Suprapubic skin (tissue), 3 donors: ENCODE measurements at regions not wholly inside any gene's neighbourhood (a gene's known extent, or its start where the extent isn't known, plus 50 kb on each side); places are given as distances from the start of the nearest gene placed in this dataset.

Experiments used
- POLR2AphosphoS5 ChIP-seq, 3 donors: sonication (generic); formaldehyde crosslinking; IDR thresholded peaks; one replicate each; pipeline ENCODE4 v1.6.1; 2017; ENCODE audit warnings: antibody characterized with exemption in 3 of 3
- TF ChIP-seq, protein P1 (sequence below), 2 donors: fragments of 200-600 bp in 1 of 2; fragments of 450-650 bp in 1 of 2; sonication (generic) in 1 of 2; IDR thresholded peaks; one replicate each; pipeline ENCODE4 v1.5.1; 2016 to 2019; ENCODE audit warnings: antibody characterized with exemption in 2 of 2, mild to moderate bottlenecking in 1 of 2, moderate library complexity in 1 of 2

DNA sequence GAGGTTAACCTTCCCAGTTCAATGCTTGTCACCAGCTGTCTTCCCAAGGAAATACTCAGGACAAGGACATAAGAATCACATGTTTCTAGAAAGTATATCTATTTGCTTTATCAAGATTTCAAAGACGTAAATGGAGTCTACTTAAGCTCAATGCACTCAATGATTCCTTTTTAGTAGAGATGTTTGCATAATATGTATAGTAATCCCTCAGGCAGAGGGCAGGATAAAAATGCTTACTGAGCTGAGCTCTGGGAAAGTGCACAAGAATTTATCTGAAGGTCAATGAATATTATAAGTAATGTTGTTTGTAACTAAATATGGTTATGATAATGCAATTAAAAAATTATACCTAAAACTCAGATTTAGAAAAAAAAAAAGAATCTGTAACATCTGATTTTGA, 1309.4 kb upstream of the SLC10A2 start:
- TF ChIP-seq, protein P1, sequence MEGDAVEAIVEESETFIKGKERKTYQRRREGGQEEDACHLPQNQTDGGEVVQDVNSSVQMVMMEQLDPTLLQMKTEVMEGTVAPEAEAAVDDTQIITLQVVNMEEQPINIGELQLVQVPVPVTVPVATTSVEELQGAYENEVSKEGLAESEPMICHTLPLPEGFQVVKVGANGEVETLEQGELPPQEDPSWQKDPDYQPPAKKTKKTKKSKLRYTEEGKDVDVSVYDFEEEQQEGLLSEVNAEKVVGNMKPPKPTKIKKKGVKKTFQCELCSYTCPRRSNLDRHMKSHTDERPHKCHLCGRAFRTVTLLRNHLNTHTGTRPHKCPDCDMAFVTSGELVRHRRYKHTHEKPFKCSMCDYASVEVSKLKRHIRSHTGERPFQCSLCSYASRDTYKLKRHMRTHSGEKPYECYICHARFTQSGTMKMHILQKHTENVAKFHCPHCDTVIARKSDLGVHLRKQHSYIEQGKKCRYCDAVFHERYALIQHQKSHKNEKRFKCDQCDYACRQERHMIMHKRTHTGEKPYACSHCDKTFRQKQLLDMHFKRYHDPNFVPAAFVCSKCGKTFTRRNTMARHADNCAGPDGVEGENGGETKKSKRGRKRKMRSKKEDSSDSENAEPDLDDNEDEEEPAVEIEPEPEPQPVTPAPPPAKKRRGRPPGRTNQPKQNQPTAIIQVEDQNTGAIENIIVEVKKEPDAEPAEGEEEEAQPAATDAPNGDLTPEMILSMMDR (IDR thresholded peaks at IDR 0.05) = no peak
- TF ChIP-seq POLR2AphosphoS5 (IDR thresholded peaks at IDR 0.05) = no peak
